Ishikawa (cell line): ENCODE measurements at regions not wholly inside any gene's neighbourhood (a gene's known extent, or its start where the extent isn't known, plus 50 kb on each side); places are given as distances from the start of the nearest gene placed in this dataset.

Source experiments
- CEBPB ChIP-seq: IDR thresholded peaks from 2 replicates; pipeline ENCODE4 v1.6.1; 2012
- CREB1 ChIP-seq: IDR thresholded peaks from 2 replicates; pipeline ENCODE4 v1.6.1; 2012; ENCODE audit warnings: low read depth
- EGR1 ChIP-seq: IDR thresholded peaks from 2 replicates; pipeline ENCODE4 v1.6.1; 2012
- EP300 ChIP-seq: IDR thresholded peaks from 2 replicates; pipeline ENCODE4 v1.6.1; 2012; ENCODE audit warnings: borderline replicate concordance
- FOXM1 ChIP-seq: IDR thresholded peaks from 2 replicates; pipeline ENCODE4 v1.6.1; 2012; ENCODE audit warnings: low read depth, borderline replicate concordance
- NFIC ChIP-seq: IDR thresholded peaks from 2 replicates; pipeline ENCODE4 v1.6.1; 2012
- RAD21 ChIP-seq: IDR thresholded peaks from 2 replicates; pipeline ENCODE4 v1.6.1; 2012; ENCODE audit warnings: low read depth
- TAF1 ChIP-seq: IDR thresholded peaks from 2 replicates; pipeline ENCODE4 v1.6.1; 2012; ENCODE audit warnings: low read depth, mild to moderate bottlenecking
- TCF12 ChIP-seq: IDR thresholded peaks from 2 replicates; pipeline ENCODE4 v1.6.1; 2012; ENCODE audit warnings: low read depth
- USF1 ChIP-seq: IDR thresholded peaks from 2 replicates; pipeline ENCODE4 v1.6.1; 2012
- YY1 ChIP-seq: IDR thresholded peaks from 2 replicates; pipeline ENCODE4 v1.6.1; 2012; ENCODE audit warnings: low read depth
- ZBTB7A ChIP-seq: IDR thresholded peaks from 2 replicates; pipeline ENCODE4 v1.6.1; 2012; ENCODE audit warnings: low read depth
- TF ChIP-seq, protein P1 (sequence below): IDR thresholded peaks from 2 replicates; pipeline ENCODE4 v1.6.1; 2012; ENCODE audit warnings: low read depth, mild to moderate bottlenecking
- TF ChIP-seq, protein P2 (sequence below): IDR thresholded peaks from 2 replicates; pipeline ENCODE4 v1.6.1; 2012

DNA sequence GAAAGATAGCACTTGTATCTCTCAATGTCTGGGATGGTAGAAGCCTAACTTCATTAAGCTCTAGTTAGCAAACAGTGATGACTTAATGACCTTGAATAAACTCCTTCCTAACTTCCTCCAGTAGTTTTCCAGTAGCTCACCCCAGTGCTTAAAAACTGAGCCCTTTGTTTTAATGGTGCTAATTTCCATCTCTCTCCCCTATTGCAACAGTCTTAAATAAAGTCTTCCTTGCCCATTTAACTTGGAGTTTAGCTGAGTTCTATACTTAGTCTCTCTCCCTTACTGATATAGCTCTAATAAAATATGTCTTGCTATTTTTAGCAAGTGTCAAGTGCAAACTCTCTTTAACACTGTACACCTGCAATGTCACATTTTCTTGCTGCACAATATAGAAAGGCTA, 267.0 kb downstream of the CCDC85A start:
- TF ChIP-seq, protein P1, sequence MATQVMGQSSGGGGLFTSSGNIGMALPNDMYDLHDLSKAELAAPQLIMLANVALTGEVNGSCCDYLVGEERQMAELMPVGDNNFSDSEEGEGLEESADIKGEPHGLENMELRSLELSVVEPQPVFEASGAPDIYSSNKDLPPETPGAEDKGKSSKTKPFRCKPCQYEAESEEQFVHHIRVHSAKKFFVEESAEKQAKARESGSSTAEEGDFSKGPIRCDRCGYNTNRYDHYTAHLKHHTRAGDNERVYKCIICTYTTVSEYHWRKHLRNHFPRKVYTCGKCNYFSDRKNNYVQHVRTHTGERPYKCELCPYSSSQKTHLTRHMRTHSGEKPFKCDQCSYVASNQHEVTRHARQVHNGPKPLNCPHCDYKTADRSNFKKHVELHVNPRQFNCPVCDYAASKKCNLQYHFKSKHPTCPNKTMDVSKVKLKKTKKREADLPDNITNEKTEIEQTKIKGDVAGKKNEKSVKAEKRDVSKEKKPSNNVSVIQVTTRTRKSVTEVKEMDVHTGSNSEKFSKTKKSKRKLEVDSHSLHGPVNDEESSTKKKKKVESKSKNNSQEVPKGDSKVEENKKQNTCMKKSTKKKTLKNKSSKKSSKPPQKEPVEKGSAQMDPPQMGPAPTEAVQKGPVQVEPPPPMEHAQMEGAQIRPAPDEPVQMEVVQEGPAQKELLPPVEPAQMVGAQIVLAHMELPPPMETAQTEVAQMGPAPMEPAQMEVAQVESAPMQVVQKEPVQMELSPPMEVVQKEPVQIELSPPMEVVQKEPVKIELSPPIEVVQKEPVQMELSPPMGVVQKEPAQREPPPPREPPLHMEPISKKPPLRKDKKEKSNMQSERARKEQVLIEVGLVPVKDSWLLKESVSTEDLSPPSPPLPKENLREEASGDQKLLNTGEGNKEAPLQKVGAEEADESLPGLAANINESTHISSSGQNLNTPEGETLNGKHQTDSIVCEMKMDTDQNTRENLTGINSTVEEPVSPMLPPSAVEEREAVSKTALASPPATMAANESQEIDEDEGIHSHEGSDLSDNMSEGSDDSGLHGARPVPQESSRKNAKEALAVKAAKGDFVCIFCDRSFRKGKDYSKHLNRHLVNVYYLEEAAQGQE: no peak
- TF ChIP-seq FOXM1: no peak

DNA sequence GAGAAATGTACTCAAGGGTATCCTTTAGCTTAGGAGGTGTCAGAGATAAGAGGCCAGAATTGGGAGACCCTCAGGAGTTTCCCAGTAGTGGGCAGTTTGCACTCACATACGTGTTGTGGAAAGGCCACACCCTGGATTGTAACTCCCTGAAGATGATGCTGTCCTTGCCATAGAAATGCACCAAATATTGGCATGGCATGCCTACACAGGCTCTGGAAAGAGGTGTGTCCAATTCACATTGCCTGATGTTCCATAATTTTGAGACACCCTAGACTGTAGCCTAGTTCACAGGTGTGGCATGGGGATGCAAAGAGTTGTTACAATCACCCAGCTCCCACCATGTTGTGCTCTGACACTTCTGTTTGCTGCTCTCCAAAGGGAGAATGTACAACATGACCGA, 271.9 kb downstream of the CCDC85A start:
- no peak for TF ChIP-seq TAF1
- TF ChIP-seq ZBTB7A: no peak
- TF ChIP-seq RAD21: no peak
- TF ChIP-seq, protein P1: no peak
- TF ChIP-seq YY1: no peak
- TF ChIP-seq CREB1: no peak
- no peak for TF ChIP-seq CEBPB
- TF ChIP-seq, protein P2, sequence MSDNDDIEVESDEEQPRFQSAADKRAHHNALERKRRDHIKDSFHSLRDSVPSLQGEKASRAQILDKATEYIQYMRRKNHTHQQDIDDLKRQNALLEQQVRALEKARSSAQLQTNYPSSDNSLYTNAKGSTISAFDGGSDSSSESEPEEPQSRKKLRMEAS: no peak
- no peak for TF ChIP-seq USF1
- no peak for TF ChIP-seq TCF12
- no peak for TF ChIP-seq NFIC
- TF ChIP-seq EP300: no peak
- TF ChIP-seq EGR1: no peak

DNA sequence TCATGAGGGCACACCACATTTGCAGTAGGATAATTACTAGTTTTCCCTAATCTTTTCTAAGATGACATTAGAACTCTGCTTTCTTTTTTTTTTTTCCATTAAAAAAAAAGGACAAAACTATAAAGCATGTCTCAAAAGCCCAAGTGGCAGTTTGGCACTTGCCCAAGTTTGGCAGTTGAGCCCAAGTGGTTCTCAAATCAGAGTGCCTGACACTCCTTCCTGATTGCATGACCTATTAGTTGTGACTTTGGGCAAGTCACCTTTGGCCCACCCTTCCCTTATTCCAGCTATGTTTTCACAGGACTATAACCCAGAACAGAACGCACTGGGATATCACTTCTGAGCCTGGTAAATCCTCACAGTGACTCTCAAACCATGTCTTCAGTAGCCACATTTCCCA, 273.0 kb downstream of the CCDC85A start:
- TF ChIP-seq ZBTB7A (no peak), CEBPB (no peak), EP300 (no peak)
- TF ChIP-seq, protein P1: no peak

DNA sequence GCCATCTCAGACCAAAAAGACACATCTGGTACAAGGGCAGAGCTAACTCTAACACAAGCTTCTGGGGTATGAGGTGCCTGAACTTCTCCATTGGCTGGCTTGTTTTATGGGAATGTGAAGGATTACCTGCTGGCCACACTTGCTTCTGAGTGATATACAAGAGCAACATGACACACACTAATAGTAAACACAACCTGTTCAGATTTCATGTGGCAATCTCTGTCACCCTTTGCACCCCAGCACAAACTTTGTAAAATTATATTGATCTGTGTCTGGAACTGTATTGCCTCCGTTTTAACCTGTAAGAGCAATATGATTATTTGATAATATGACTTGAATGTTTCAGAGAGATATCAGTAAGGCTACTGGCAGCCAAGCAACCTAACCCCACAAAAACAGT, 276.7 kb downstream of the CCDC85A start:
- no peak for TF ChIP-seq FOXM1
- no peak for TF ChIP-seq USF1
- TF ChIP-seq, protein P1: no peak
- no peak for TF ChIP-seq TAF1
- no peak for TF ChIP-seq EP300
- TF ChIP-seq RAD21: no peak
- TF ChIP-seq EGR1: no peak
- no peak for TF ChIP-seq ZBTB7A
- no peak for TF ChIP-seq NFIC
- no peak for TF ChIP-seq CEBPB

GRCh38 chr2:56464066-56464465, 280.3 kb downstream of the CCDC85A start:
- TF ChIP-seq RAD21 (no peak), FOXM1 (no peak), YY1 (no peak), TAF1 (no peak), NFIC (no peak), TCF12 (no peak), EP300 (no peak)
- TF ChIP-seq, protein P1: no peak
- TF ChIP-seq, protein P2: no peak
